Peyer's patch (tissue), 4 donors: ENCODE measurements at regions not wholly inside any gene's neighbourhood (a gene's known extent, or its start where the extent isn't known, plus 50 kb on each side); places are given as distances from the start of the nearest gene placed in this dataset.

Source experiments
- CTCF ChIP-seq, 6 experiments: fragments of 450-650 bp in 4 of 6; fragments of 200-600 bp in 2 of 6; sonication (generic) in 1 of 6; IDR thresholded peaks; one replicate each; pipeline ENCODE4 v1.5.1; 2017 to 2019; ENCODE audit warnings: antibody characterized with exemption in 6 of 6, mild to moderate bottlenecking in 3 of 6, moderate library complexity in 1 of 6
- POLR2A ChIP-seq, 2 donors: fragments of 450-650 bp; IDR thresholded peaks; one replicate each; pipeline ENCODE4 v1.5.1; 2017; ENCODE audit warnings: antibody characterized with exemption in 2 of 2, mild to moderate bottlenecking in 2 of 2, moderate library complexity in 2 of 2

DNA sequence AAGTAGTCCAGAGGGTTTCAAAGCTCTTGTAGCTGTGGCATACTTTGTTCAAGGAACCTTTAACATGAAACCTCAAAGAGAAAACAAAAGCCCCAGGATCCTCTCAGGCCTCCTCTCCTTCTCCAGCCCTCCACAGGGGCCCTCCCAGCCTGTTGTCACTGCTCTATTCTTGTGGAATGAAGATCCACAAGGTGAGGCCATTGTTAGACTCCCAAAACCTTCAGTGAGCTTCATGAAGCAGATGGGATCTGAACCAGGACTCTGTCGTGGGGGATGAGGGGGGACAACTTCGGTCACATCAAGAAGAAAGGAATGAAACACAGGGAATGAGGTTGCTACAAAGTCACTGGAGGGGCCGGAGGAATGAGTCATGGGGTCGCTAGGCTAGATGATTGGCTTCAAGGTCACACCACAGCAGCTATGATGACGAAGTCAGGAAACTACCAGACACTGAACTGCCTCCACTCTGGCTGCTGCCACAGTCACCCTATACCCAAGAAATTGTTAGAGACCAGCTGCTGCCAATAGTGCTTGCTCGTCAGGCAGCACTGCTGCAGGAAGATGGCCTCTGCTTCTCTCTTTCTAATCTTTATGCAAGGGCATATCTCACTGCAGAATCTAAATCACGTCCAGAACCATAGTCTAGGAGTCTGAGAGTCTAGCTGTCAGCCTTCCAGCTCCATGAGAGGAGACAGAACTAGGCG lies 208.8 kb downstream of the HIBADH start:
- no peak for TF ChIP-seq CTCF (IDR thresholded peaks at IDR 0.05)
- no peak for TF ChIP-seq POLR2A (IDR thresholded peaks at IDR 0.05)
